Testis (tissue), 2 donors: ENCODE measurements at regions not wholly inside any gene's neighbourhood (a gene's known extent, or its start where the extent isn't known, plus 50 kb on each side); places are given as distances from the start of the nearest gene placed in this dataset.

Source experiments
- DNase-seq: peaks from one replicate; pipeline ENCODE4 v3.0.0-alpha.2; 2019
- H3K27ac ChIP-seq, 2 donors: fragments of 200-600 bp; sonication (generic); one replicate each; pipeline ENCODE4 v1.5.1; 2019
- H3K27me3 ChIP-seq: fragments of 200-600 bp; sonication (generic); one replicate; pipeline ENCODE4 v1.5.1; 2019
- H3K36me3 ChIP-seq: fragments of 200-600 bp; sonication (generic); one replicate; pipeline ENCODE4 v1.5.1; 2017; ENCODE audit warnings: low read depth; ENCODE audit errors: missing control alignments
- H3K4me1 ChIP-seq: fragments of 200-600 bp; sonication (generic); one replicate; pipeline ENCODE4 v1.5.1; 2019
- H3K4me3 ChIP-seq, 2 donors: fragments of 200-600 bp; sonication (generic); one replicate each; pipeline ENCODE4 v1.5.1; 2017 to 2019
- H3K9me3 ChIP-seq: fragments of 200-600 bp; sonication (generic); one replicate; pipeline ENCODE4 v1.5.1; 2017
- POLR2A ChIP-seq: fragments of 450-650 bp; IDR thresholded peaks from one replicate; pipeline ENCODE4 v1.6.1; 2017; ENCODE audit warnings: antibody characterized with exemption, mild to moderate bottlenecking, moderate library complexity
- WGBS, 2 donors: methylation state at CpG; one replicate each; pipeline ENCODE4 v1.1.5; 2018; 5-methylcytosine and 5-hydroxymethylcytosine counted together
- intact Hi-C: fragments of 100-400 bp; cut with DNase I; formaldehyde crosslinking; loops from one replicate; pipeline ENCODE4 v1.15.1; 2023; ENCODE audit warnings: low total_unique reads
- TF ChIP-seq, protein P1 (sequence below), 3 experiments: fragments of 450-650 bp in 2 of 3; fragments of 200-600 bp in 1 of 3; sonication (generic) in 1 of 3; IDR thresholded peaks; one replicate each; pipeline ENCODE4 v1.5.1; 2016 to 2019; ENCODE audit warnings: antibody characterized with exemption in 3 of 3, mild to moderate bottlenecking in 2 of 3, moderate library complexity in 1 of 3

DNA sequence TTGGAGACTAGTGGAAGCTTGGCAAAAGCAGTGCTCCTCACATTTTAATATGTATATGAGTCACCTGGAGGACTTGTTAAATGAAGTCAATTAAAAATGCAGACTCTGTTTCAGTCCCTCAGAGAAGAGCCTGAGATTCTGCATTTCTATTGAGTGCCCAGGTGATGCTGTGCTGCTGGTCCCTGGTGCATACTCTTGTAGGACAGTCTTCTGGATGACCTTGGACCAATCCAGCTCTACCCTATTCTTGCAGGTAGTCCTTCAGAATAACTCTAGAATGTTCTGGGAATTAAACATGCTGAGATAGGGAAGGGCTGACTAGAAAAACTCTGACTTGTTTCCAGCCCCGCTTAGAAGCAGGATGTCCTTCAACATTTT is 115.9 kb downstream of the CASP12 start:
- no peak for DNase-seq
- WGBS, 2 donors, result 86 to 100% methylated on average over 1 of the region's 1 CpG
- Histone ChIP-seq H3K4me3 (no peak overlapping the region), H3K27me3 (no peaks in the 10 kb centered on the region), H3K36me3 (no peaks in the 10 kb centered on the region), H3K9me3 (no peaks in the 10 kb centered on the region), H3K27ac (no peak overlapping the region), H3K4me1 (no peaks in the 10 kb centered on the region)
- TF ChIP-seq POLR2A, result no peak
- TF ChIP-seq, protein P1, sequence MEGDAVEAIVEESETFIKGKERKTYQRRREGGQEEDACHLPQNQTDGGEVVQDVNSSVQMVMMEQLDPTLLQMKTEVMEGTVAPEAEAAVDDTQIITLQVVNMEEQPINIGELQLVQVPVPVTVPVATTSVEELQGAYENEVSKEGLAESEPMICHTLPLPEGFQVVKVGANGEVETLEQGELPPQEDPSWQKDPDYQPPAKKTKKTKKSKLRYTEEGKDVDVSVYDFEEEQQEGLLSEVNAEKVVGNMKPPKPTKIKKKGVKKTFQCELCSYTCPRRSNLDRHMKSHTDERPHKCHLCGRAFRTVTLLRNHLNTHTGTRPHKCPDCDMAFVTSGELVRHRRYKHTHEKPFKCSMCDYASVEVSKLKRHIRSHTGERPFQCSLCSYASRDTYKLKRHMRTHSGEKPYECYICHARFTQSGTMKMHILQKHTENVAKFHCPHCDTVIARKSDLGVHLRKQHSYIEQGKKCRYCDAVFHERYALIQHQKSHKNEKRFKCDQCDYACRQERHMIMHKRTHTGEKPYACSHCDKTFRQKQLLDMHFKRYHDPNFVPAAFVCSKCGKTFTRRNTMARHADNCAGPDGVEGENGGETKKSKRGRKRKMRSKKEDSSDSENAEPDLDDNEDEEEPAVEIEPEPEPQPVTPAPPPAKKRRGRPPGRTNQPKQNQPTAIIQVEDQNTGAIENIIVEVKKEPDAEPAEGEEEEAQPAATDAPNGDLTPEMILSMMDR (IDR thresholded peaks at IDR 0.05), result no peak
- intact Hi-C loops, result no loop called here

DNA sequence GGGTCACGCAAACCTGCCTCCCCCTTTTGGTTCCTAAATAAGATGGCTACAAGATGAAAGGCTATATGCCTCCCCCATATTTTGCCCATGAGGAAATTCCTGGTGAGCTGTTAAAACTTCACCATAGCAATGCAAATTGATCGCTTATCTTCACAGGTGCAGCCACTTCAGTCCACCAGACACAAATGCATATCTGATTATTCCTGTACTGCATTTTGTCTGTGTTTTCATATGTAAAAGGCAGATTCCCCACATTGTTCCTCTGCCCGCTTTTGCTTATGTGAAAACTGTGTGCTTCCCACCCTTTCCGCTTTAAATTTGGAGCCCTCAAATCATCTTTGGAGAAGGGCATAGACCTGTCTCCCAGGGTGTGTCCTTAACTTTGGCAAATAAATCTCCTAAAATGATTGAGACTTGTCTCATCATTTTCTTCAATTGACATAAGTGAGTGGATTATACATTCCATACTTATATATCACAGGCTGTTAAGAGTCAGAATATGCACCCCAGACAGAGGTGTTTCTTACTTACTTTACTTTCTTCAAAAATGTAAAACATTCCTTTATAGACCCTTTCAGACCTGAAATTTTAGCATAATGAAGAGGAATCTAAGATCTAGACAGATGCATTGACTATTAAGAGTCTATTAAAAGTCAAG is 116.4 kb downstream of the CASP12 start:
- no peak overlapping the region for H3K27ac ChIP-seq

DNA sequence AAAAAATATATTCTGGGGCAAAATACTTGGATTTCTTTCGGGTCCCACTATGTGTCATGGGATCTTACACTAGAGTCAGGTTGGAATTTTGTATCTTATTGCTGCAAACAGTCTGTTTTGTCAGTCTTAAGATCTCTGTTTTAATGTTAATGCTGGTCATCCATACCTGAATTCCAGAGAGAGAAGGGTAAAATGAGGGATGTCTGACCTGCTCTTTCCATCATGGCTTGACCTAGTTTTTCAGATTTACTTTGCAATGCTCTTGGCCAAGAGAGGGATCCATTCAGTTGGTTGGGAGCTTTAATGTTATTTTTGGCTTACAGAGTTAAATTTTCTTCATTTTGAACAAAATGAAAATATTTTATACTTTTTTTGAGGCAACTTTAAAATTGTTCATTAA is 117.2 kb downstream of the CASP12 start:
- intact Hi-C loops, result no loop called here
- Histone ChIP-seq H3K4me1 (no peaks in the 10 kb centered on the region), H3K9me3 (no peaks in the 10 kb centered on the region), H3K4me3 (no peak overlapping the region), H3K36me3 (no peaks in the 10 kb centered on the region), H3K27me3 (no peaks in the 10 kb centered on the region), H3K27ac (no peak overlapping the region)
- no peak for DNase-seq
- WGBS, 2 donors, result 83 to 89% methylated on average over 1 of the region's 1 CpG
- no peak for TF ChIP-seq POLR2A
- TF ChIP-seq, protein P1 (IDR thresholded peaks at IDR 0.05), result no peak

More for the DNA sequence above, 116.4 kb downstream of the CASP12 start:
- Histone ChIP-seq H3K9me3 (no peaks in the 10 kb centered on the region), H3K4me3 (no peak overlapping the region), H3K27me3 (no peaks in the 10 kb centered on the region), H3K4me1 (no peaks in the 10 kb centered on the region), H3K36me3 (no peaks in the 10 kb centered on the region)
- no peak for TF ChIP-seq POLR2A
- TF ChIP-seq, protein P1 (IDR thresholded peaks at IDR 0.05), result no peak
- 84% methylated on average over 4 of the region's 4 CpGs for WGBS, 2 donors
- DNase-seq, result no peak
- intact Hi-C loops, result no loop called here

DNA sequence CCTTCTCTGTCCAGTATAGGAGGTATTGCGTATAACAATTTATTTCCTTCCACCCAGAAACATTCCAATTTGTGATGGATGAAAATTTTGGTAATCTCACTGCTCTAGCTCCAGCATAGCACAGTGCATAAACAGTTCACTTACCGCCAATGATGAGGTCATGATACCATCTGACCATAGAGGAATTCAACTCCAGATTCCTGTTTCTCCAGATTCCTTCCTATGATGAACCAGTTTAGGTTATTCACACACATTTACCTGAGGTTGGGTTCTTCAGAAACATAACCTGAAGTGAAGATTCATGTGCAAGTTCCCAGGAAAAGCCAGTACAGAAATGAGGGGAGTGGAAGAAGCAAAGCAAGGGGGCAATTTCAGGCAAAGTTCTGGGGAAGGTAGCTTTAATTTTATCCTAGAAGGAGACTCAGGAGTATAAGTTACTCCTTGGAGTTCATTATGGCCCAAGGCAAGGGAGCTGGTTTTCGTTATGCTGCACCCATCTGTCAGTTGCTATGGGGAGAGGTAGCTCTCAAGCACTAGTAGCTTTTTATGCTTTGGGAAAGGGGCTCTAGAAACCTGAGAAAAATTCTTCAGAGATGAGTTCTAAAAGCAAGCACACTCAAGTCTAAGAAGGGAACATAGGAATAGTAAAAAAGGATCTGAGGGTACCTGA is 121.6 kb downstream of the CASP12 start:
- intact Hi-C loops, result no loop called here
- Histone ChIP-seq H3K27me3 (no peaks in the 10 kb centered on the region), H3K36me3 (no peaks in the 10 kb centered on the region), H3K4me1 (no peaks in the 10 kb centered on the region), H3K9me3 (no peaks in the 10 kb centered on the region), H3K4me3 (no peak overlapping the region), H3K27ac (no peak overlapping the region)
- WGBS, 2 donors, result 88 to 90% methylated on average over 3 of the region's 3 CpGs
- TF ChIP-seq POLR2A, result no peak
- TF ChIP-seq, protein P1 (IDR thresholded peaks at IDR 0.05), result no peak
- DNase-seq, result no peak

DNA sequence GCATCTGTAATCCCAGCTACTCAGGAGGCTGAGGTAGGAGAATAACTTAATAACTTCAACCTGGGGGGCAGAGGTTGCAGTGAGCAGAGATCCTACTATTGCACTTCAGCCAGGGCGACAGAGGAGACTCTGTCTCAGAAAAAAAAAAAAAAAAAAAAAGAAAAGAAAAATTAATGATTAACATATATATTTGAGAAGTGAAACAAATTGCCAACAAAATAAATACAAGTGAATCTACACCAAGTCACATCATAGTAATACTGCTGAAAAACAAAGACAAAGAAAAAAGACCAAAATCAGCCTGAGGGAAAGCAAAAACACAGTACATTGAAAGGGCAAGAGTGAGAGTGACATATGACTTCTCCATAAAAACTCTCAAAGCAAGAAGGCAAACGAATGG is 123.7 kb downstream of the CASP12 start:
- Histone ChIP-seq H3K36me3 (no peaks in the 10 kb centered on the region), H3K9me3 (no peaks in the 10 kb centered on the region), H3K4me1 (no peaks in the 10 kb centered on the region), H3K27ac (no peak overlapping the region), H3K4me3 (no peak overlapping the region), H3K27me3 (no peaks in the 10 kb centered on the region)
- 73 to 86% methylated on average over 2 of the region's 2 CpGs for WGBS, 2 donors
- DNase-seq, result no peak
- TF ChIP-seq POLR2A, result no peak
- TF ChIP-seq, protein P1 (IDR thresholded peaks at IDR 0.05), result no peak
- intact Hi-C loops, result no loop called here
